ENCODE measurements at regions not wholly inside any gene's neighbourhood (a gene's known extent, or its start where the extent isn't known, plus 50 kb on each side); places are given as distances from the start of the nearest gene placed in this dataset.

- Histone ChIP-seq H4K20me1 (ENCODE audit: insufficient read depth, poor library complexity, severe bottlenecking) (no peaks in the 10 kb centered on the region), H3K79me2 (no peaks in the 10 kb centered on the region), H3K36me3 (replicated peaks; ENCODE audit: insufficient read depth, low read depth) (no peaks in the 10 kb centered on the region), H3K27ac (peak overlapping the region; percentile 4), H3K4me3 (no peak overlapping the region), H3K9me2 (replicated peaks; ENCODE audit: insufficient read depth) (no peaks in the 10 kb centered on the region), H3K27me3 (no peaks in the 10 kb centered on the region), H3K4me1 (ENCODE audit: insufficient read depth) (peaks cover 53% of the 10 kb centered on the region), H3K4me2 (no peak overlapping the region), H3K9me3 (ENCODE audit: low read depth) (no peaks in the 10 kb centered on the region), H2AFZ (no peak overlapping the region)
- DNase-seq (ENCODE audit: low spot score), result no peak
- 71% methylated on average over 2 of the region's 2 CpGs for WGBS (ENCODE audit: low lambda C conversion rate, missing lambda C conversion rate)
- TF ChIP-seq EZH2 (IDR thresholded peaks at IDR 0.05; ENCODE audit: borderline replicate concordance) (no peak), EZH2phosphoT487 (IDR thresholded peaks at IDR 0.05; ENCODE audit: low read depth, severe bottlenecking, unreplicated experiment) (no peak), CTCF (IDR thresholded peaks at IDR 0.05; ENCODE audit: poor library complexity) (no peak)
Observed at GRCh38 chr3:102083473-102083872, 234.2 kb downstream of the NFKBIZ start.

- Histone ChIP-seq H3K36me3 (replicated peaks; ENCODE audit: insufficient read depth, low read depth) (no peaks in the 10 kb centered on the region), H3K9me3 (ENCODE audit: low read depth) (no peaks in the 10 kb centered on the region), H3K79me2 (no peaks in the 10 kb centered on the region), H3K27me3 (no peaks in the 10 kb centered on the region), H4K20me1 (ENCODE audit: insufficient read depth, poor library complexity, severe bottlenecking) (no peaks in the 10 kb centered on the region), H3K27ac (peak overlapping the region; percentile 15), H3K9me2 (replicated peaks; ENCODE audit: insufficient read depth) (no peaks in the 10 kb centered on the region), H3K4me1 (ENCODE audit: insufficient read depth) (peaks cover 55% of the 10 kb centered on the region), H2AFZ (no peak overlapping the region), H3K4me3 (no peak overlapping the region), H3K4me2 (peak overlapping the region; percentile 18)
- DNase-seq (ENCODE audit: low spot score), result no peak
- no peak for TF ChIP-seq EZH2phosphoT487 (IDR thresholded peaks at IDR 0.05; ENCODE audit: low read depth, severe bottlenecking, unreplicated experiment)
- TF ChIP-seq EZH2 (IDR thresholded peaks at IDR 0.05; ENCODE audit: borderline replicate concordance), result no peak
- no peak for TF ChIP-seq CTCF (IDR thresholded peaks at IDR 0.05; ENCODE audit: poor library complexity)
- WGBS (ENCODE audit: low lambda C conversion rate, missing lambda C conversion rate), result 60% methylated on average over 3 of the region's 3 CpGs
Observed at GRCh38 chr3:102084006-102084405, 234.7 kb downstream of the NFKBIZ start.

GRCh38 chr3:102084704-102085103 lies 235.4 kb downstream of the NFKBIZ start:
- no peaks in the 10 kb centered on the region for H3K9me3 ChIP-seq (ENCODE audit: low read depth)
- TF ChIP-seq CTCF (IDR thresholded peaks at IDR 0.05; ENCODE audit: poor library complexity) (no peak), EZH2 (IDR thresholded peaks at IDR 0.05; ENCODE audit: borderline replicate concordance) (no peak), EZH2phosphoT487 (IDR thresholded peaks at IDR 0.05; ENCODE audit: low read depth, severe bottlenecking, unreplicated experiment) (no peak)
- WGBS (ENCODE audit: low lambda C conversion rate, missing lambda C conversion rate), result 86% methylated on average over 3 of the region's 3 CpGs
- H4K20me1 ChIP-seq (ENCODE audit: insufficient read depth, poor library complexity, severe bottlenecking), result no peaks in the 10 kb centered on the region
- H3K4me1 ChIP-seq (ENCODE audit: insufficient read depth), result peaks cover 55% of the 10 kb centered on the region
- no peaks in the 10 kb centered on the region for H3K36me3 ChIP-seq (replicated peaks; ENCODE audit: insufficient read depth, low read depth)
- no peaks in the 10 kb centered on the region for H3K27me3 ChIP-seq
- H3K79me2 ChIP-seq, result no peaks in the 10 kb centered on the region
- H3K27ac ChIP-seq, result peak overlapping the region; percentile 15
- no peaks in the 10 kb centered on the region for H3K9me2 ChIP-seq (replicated peaks; ENCODE audit: insufficient read depth)
- no peak for DNase-seq (ENCODE audit: low spot score)
- no peak overlapping the region for H2AFZ ChIP-seq
- no peak overlapping the region for H3K4me3 ChIP-seq
- H3K4me2 ChIP-seq, result peak overlapping the region; percentile 18
